Astrocyte (in vitro differentiated cells and primary cell): ENCODE measurements at regions not wholly inside any gene's neighbourhood (a gene's known extent, or its start where the extent isn't known, plus 50 kb on each side); places are given as distances from the start of the nearest gene placed in this dataset.

Source experiments
- DNase-seq: peaks from one replicate; pipeline ENCODE4 v3.0.0-alpha.2; 2010; ENCODE audit warnings: low read depth
- FAIRE-seq: peaks from 2 replicates; lab custom pipeline; 2011; peaks lifted over from hg19 to GRCh38; lab: Jason Lieb, UNC
- H2AFZ ChIP-seq: 2 replicates; pipeline ENCODE4 v1.6.0; 2012; ENCODE audit warnings: low read depth, low read length, inconsistent platforms
- H3K27ac ChIP-seq: 2 replicates; pipeline ENCODE4 v1.5.1; 2011; ENCODE audit warnings: low read depth, low read length, inconsistent platforms
- H3K27me3 ChIP-seq: 2 replicates; pipeline ENCODE4 v1.6.0; 2011; ENCODE audit warnings: low read length, inconsistent platforms; ENCODE audit not compliant: insufficient read depth
- H3K36me3 ChIP-seq: 2 replicates; pipeline ENCODE4 v1.5.1; 2011; ENCODE audit warnings: low read length, inconsistent platforms; ENCODE audit not compliant: insufficient read depth
- H3K4me1 ChIP-seq: 2 replicates; pipeline ENCODE4 v1.5.1; 2011; ENCODE audit warnings: low read length, inconsistent platforms; ENCODE audit not compliant: insufficient read depth
- H3K4me2 ChIP-seq: 2 replicates; pipeline ENCODE4 v1.6.0; 2012; ENCODE audit warnings: low read length, inconsistent platforms
- H3K4me3 ChIP-seq: 2 replicates; pipeline ENCODE4 v1.5.1; 2011; ENCODE audit warnings: low read depth, mild to moderate bottlenecking, low read length, inconsistent platforms; ENCODE audit not compliant: insufficient read depth
- H3K79me2 ChIP-seq: 2 replicates; pipeline ENCODE4 v1.6.0; 2012; ENCODE audit warnings: mild to moderate bottlenecking, low read length, inconsistent platforms; ENCODE audit not compliant: insufficient read depth
- H3K9ac ChIP-seq: 2 replicates; pipeline ENCODE4 v1.6.0; 2012; ENCODE audit warnings: mild to moderate bottlenecking, low read length, inconsistent platforms
- H3K9me3 ChIP-seq: 2 replicates; pipeline ENCODE4 v1.5.1; 2012; ENCODE audit warnings: low read depth, mild to moderate bottlenecking, low read length, inconsistent platforms; ENCODE audit not compliant: insufficient read depth
- H4K20me1 ChIP-seq: 2 replicates; pipeline ENCODE4 v1.6.0; 2012; ENCODE audit warnings: low read length, inconsistent platforms; ENCODE audit not compliant: insufficient read depth
- H3K27ac Mint-ChIP-seq: one replicate; pipeline ENCODE4 v1.8.0; 2021; ENCODE audit warnings: mild to moderate bottlenecking, mixed read lengths; ENCODE audit not compliant: unreplicated experiment
- H3K27me3 Mint-ChIP-seq: one replicate; pipeline ENCODE4 v1.8.0; 2021; ENCODE audit warnings: low read depth, mixed read lengths; ENCODE audit not compliant: unreplicated experiment
- H3K36me3 Mint-ChIP-seq: one replicate; pipeline ENCODE4 v1.8.0; 2021; ENCODE audit warnings: low read depth, mixed read lengths; ENCODE audit not compliant: unreplicated experiment
- H3K4me1 Mint-ChIP-seq: one replicate; pipeline ENCODE4 v1.8.0; 2021; ENCODE audit warnings: low read depth, mixed read lengths; ENCODE audit not compliant: unreplicated experiment
- H3K4me3 Mint-ChIP-seq: one replicate; pipeline ENCODE4 v1.8.0; 2021; ENCODE audit warnings: mild to moderate bottlenecking, moderate library complexity, mixed read lengths; ENCODE audit not compliant: unreplicated experiment
- H3K9me3 Mint-ChIP-seq: one replicate; pipeline ENCODE4 v1.8.0; 2021; ENCODE audit warnings: mild to moderate bottlenecking, mixed read lengths; ENCODE audit not compliant: unreplicated experiment
- CTCF ChIP-seq: IDR thresholded peaks from 2 replicates; pipeline ENCODE4 v1.5.1; 2011; ENCODE audit warnings: low read depth, mild to moderate bottlenecking, inconsistent platforms, low read length, moderate library complexity; ENCODE audit not compliant: insufficient read depth
- EZH2 ChIP-seq: IDR thresholded peaks from 2 replicates; pipeline ENCODE4 v1.6.1; 2012; ENCODE audit warnings: mild to moderate bottlenecking, low read length, inconsistent platforms; ENCODE audit not compliant: insufficient read depth

GRCh38 chr3:102714567-102714966, 279.8 kb downstream of the ZPLD1 start:
- Mint-ChIP-seq H3K36me3 (no peaks in the 10 kb centered on the region), H3K4me1 (peaks cover 14% of the 10 kb centered on the region), H3K27me3 (no peaks in the 10 kb centered on the region), H3K9me3 (no peaks in the 10 kb centered on the region), H3K27ac (no peak overlapping the region), H3K4me3 (no peak overlapping the region)
- H2AFZ ChIP-seq: no peak overlapping the region
- H3K79me2 ChIP-seq: no peaks in the 10 kb centered on the region
- no peak overlapping the region for H3K4me3 ChIP-seq
- H3K9me3 ChIP-seq: no peaks in the 10 kb centered on the region
- no peak for FAIRE-seq
- H3K4me2 ChIP-seq: no peak overlapping the region
- no peaks in the 10 kb centered on the region for H4K20me1 ChIP-seq
- no peak overlapping the region for H3K27ac ChIP-seq
- no peak for TF ChIP-seq EZH2
- TF ChIP-seq CTCF: no peak
- no peaks in the 10 kb centered on the region for H3K36me3 ChIP-seq
- H3K27me3 ChIP-seq: no peaks in the 10 kb centered on the region
- no peak for DNase-seq
- H3K9ac ChIP-seq: no peak overlapping the region
- no peaks in the 10 kb centered on the region for H3K4me1 ChIP-seq

GRCh38 chr3:102715030-102715697, 280.3 kb downstream of the ZPLD1 start:
- no peak overlapping the region for H3K27ac Mint-ChIP-seq
- Histone ChIP-seq H3K4me1 (no peaks in the 10 kb centered on the region), H3K9ac (no peak overlapping the region), H3K79me2 (no peaks in the 10 kb centered on the region), H3K4me2 (peak overlapping the region; percentile 42), H3K36me3 (no peaks in the 10 kb centered on the region), H3K27ac (no peak overlapping the region), H2AFZ (no peak overlapping the region), H3K4me3 (no peak overlapping the region), H3K27me3 (no peaks in the 10 kb centered on the region), H4K20me1 (no peaks in the 10 kb centered on the region), H3K9me3 (no peaks in the 10 kb centered on the region)
- DNase-seq (peak; percentile 57), FAIRE-seq (no peak)
- no peaks in the 10 kb centered on the region for H3K27me3 Mint-ChIP-seq
- no peaks in the 10 kb centered on the region for H3K9me3 Mint-ChIP-seq
- TF ChIP-seq EZH2 (no peak), CTCF (no peak)
- H3K36me3 Mint-ChIP-seq: no peaks in the 10 kb centered on the region
- H3K4me3 Mint-ChIP-seq: no peak overlapping the region
- H3K4me1 Mint-ChIP-seq: peaks cover 14% of the 10 kb centered on the region

GRCh38 chr3:102718651-102719050, 283.8 kb downstream of the ZPLD1 start:
- no peak overlapping the region for H3K9ac ChIP-seq
- H3K36me3 ChIP-seq: no peaks in the 10 kb centered on the region
- Mint-ChIP-seq H3K27me3 (no peaks in the 10 kb centered on the region), H3K4me1 (peaks cover 14% of the 10 kb centered on the region), H3K4me3 (no peak overlapping the region), H3K36me3 (no peaks in the 10 kb centered on the region), H3K9me3 (no peaks in the 10 kb centered on the region), H3K27ac (no peak overlapping the region)
- H3K4me3 ChIP-seq: no peak overlapping the region
- no peak overlapping the region for H2AFZ ChIP-seq
- H3K4me2 ChIP-seq: no peak overlapping the region
- TF ChIP-seq CTCF: no peak
- no peak for TF ChIP-seq EZH2
- H3K27me3 ChIP-seq: no peaks in the 10 kb centered on the region
- no peaks in the 10 kb centered on the region for H3K79me2 ChIP-seq
- FAIRE-seq: no peak
- H3K9me3 ChIP-seq: no peaks in the 10 kb centered on the region
- H4K20me1 ChIP-seq: no peaks in the 10 kb centered on the region
- no peak overlapping the region for H3K27ac ChIP-seq
- peak; percentile 42 for DNase-seq
- H3K4me1 ChIP-seq: no peaks in the 10 kb centered on the region
